GM12874 (cell line): ENCODE measurements at regions not wholly inside any gene's neighbourhood (a gene's known extent, or its start where the extent isn't known, plus 50 kb on each side); places are given as distances from the start of the nearest gene placed in this dataset.

Experiments
- CTCF ChIP-seq: IDR thresholded peaks from 2 replicates; pipeline ENCODE4 v1.5.1; 2011; ENCODE audit warnings: low read depth, mild to moderate bottlenecking, control low read depth, low read length, moderate library complexity; ENCODE audit not compliant: insufficient read depth

- TF ChIP-seq CTCF: no peak
These were observed 711.4 kb upstream of the GALNTL6 start for GRCh38 chr4:171101845-171102244.

GRCh38 chr4:171087089-171087488 lies 726.1 kb upstream of the GALNTL6 start:
- TF ChIP-seq CTCF: no peak

GRCh38 chr4:171067422-171067821 lies 745.8 kb upstream of the GALNTL6 start:
- TF ChIP-seq CTCF: no peak

GRCh38 chr4:171049380-171049779 lies 763.8 kb upstream of the GALNTL6 start:
- TF ChIP-seq CTCF: no peak

- TF ChIP-seq CTCF: no peak
These were observed 770.1 kb upstream of the GALNTL6 start for GRCh38 chr4:171042989-171043524.

- no peak for TF ChIP-seq CTCF
These were observed 777.3 kb upstream of the GALNTL6 start for GRCh38 chr4:171035909-171036308.

GRCh38 chr4:171031338-171031737 lies 781.9 kb upstream of the GALNTL6 start:
- no peak for TF ChIP-seq CTCF
